ENCODE measurements at regions not wholly inside any gene's neighbourhood (a gene's known extent, or its start where the extent isn't known, plus 50 kb on each side); places are given as distances from the start of the nearest gene placed in this dataset.

DNA sequence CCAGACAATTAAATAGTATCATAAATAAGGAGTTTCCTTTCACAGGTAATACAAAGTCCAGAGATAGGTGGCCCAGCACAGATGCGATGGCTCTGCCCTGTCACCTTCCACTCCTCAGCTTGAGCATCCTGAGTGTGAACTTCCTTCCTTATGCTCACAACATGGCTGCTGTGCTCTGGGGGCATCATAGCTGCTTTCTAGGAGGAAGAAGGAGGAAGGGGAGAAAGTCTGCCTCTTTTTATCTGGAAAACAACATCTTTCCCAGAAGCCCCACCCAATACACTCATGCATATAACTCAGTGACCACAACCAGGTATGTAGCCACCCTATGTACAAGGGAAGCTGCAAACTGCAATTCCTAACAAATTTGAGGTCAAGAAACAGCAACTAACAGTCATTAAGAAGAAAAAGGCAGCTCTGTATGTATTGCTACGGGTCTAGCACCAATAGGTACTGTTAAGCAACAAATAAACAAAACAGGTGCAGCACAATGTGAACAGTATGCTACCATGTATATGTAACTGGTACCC lies 201.2 kb upstream of the UBL3 start:
- Histone ChIP-seq H2AFZ (no peak overlapping the region), H3K9ac (no peak overlapping the region), H3K27ac (no peak overlapping the region), H4K20me1 (ENCODE audit: insufficient read depth) (no peaks in the 10 kb centered on the region), H3K4me1 (ENCODE audit: insufficient read depth) (peaks cover 17% of the 10 kb centered on the region), H3K9me3 (ENCODE audit: low read depth) (no peaks in the 10 kb centered on the region), H3K9me2 (ENCODE audit: insufficient read depth) (no peaks in the 10 kb centered on the region), H3K79me2 (ENCODE audit: insufficient read depth) (no peaks in the 10 kb centered on the region), H3K4me3 (no peak overlapping the region), H3K4me2 (ENCODE audit: unreplicated experiment) (no peak overlapping the region), H3F3A (ENCODE audit: insufficient read depth) (peaks cover 17% of the 10 kb centered on the region), H3K36me3 (ENCODE audit: low read depth) (no peaks in the 10 kb centered on the region), H3K27me3 (replicated peaks; ENCODE audit: insufficient read depth) (no peaks in the 10 kb centered on the region)
- WGBS, 2 experiments (ENCODE audit: low coverage in 1 of 2, low lambda C conversion rate in 2 of 2, missing lambda C conversion rate in 2 of 2): 96 to 98% methylated on average over 2 of the region's 2 CpGs
- DNase-seq: no peak
- TF ChIP-seq EZH2phosphoT487 (IDR thresholded peaks at IDR 0.05; ENCODE audit: insufficient read depth, low read depth): no peak
- no peak for TF ChIP-seq EZH2 (IDR thresholded peaks at IDR 0.05; ENCODE audit: insufficient read depth, poor library complexity, severe bottlenecking)
- in situ Hi-C loops (cut with MboI): no loop called here

GRCh38 chr13:30049692-30050091 lies 199.3 kb upstream of the UBL3 start:
- H3K9me3 ChIP-seq (ENCODE audit: low read depth): no peaks in the 10 kb centered on the region
- H3K9me2 ChIP-seq (ENCODE audit: insufficient read depth): no peaks in the 10 kb centered on the region
- in situ Hi-C loops (cut with MboI): no loop called here
- WGBS, 2 experiments (ENCODE audit: low coverage in 1 of 2, low lambda C conversion rate in 2 of 2, missing lambda C conversion rate in 2 of 2): 75 to 79% methylated on average over 5 of the region's 5 CpGs
- no peak overlapping the region for H2AFZ ChIP-seq
- no peaks in the 10 kb centered on the region for H3K36me3 ChIP-seq (ENCODE audit: low read depth)
- H3K4me1 ChIP-seq (ENCODE audit: insufficient read depth): peaks cover 27% of the 10 kb centered on the region
- H3K4me2 ChIP-seq (ENCODE audit: unreplicated experiment): no peak overlapping the region
- H3F3A ChIP-seq (ENCODE audit: insufficient read depth): peaks cover 26% of the 10 kb centered on the region
- H3K4me3 ChIP-seq: no peak overlapping the region
- H3K79me2 ChIP-seq (ENCODE audit: insufficient read depth): no peaks in the 10 kb centered on the region
- no peak overlapping the region for H3K9ac ChIP-seq
- H3K27me3 ChIP-seq (replicated peaks; ENCODE audit: insufficient read depth): no peaks in the 10 kb centered on the region
- no peak for TF ChIP-seq EZH2phosphoT487 (IDR thresholded peaks at IDR 0.05; ENCODE audit: insufficient read depth, low read depth)
- peak; percentile 39 for DNase-seq
- H4K20me1 ChIP-seq (ENCODE audit: insufficient read depth): no peaks in the 10 kb centered on the region
- no peak overlapping the region for H3K27ac ChIP-seq

DNA sequence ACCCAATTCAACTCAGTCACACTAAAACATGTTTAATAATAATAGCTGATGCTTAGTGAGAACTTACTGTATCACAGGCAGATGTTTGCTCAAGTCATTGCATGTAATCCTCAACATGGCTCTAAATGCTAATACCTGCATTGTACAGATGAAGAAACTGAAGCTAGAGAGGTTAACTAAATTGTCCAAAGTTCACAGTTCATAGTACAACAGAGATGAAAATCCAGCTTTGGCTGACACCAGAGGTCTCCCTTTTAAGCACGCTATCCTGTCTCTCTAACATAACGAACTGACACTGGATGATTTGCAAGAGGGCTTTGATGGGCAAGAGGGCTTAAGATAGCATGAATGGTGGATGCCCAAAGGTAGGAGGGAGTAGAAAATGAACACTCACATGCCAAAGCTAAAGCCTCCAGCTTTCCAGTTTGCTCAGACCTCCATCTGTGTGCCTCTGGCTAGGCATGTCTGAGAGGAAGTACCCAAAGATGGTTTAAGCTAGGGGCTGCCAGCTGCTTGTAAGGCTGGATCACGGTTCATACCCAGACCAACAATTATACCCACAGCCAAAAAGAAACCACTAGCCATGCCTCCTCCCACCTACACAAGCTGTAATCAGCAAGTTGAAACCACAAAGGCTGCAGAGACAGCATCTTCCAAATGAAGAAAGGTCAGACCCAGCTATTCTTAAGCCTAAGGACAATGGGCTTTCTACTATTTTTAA lies 196.9 kb upstream of the UBL3 start:
- no peak overlapping the region for H3K4me3 ChIP-seq
- in situ Hi-C loops (cut with MboI): no loop called here
- H4K20me1 ChIP-seq (ENCODE audit: insufficient read depth): no peaks in the 10 kb centered on the region
- H3K4me2 ChIP-seq (ENCODE audit: unreplicated experiment): peak overlapping the region; percentile 29
- no peaks in the 10 kb centered on the region for H3K27me3 ChIP-seq (replicated peaks; ENCODE audit: insufficient read depth)
- H3K36me3 ChIP-seq (ENCODE audit: low read depth): no peaks in the 10 kb centered on the region
- peak; percentile 38 for DNase-seq
- peaks cover 27% of the 10 kb centered on the region for H3K4me1 ChIP-seq (ENCODE audit: insufficient read depth)
- no peaks in the 10 kb centered on the region for H3K9me2 ChIP-seq (ENCODE audit: insufficient read depth)
- H3F3A ChIP-seq (ENCODE audit: insufficient read depth): peaks cover 26% of the 10 kb centered on the region
- no peak overlapping the region for H2AFZ ChIP-seq
- 0 out of 2 replicates have a peak overlapping the region, but pooled peaks have one; percentile 68 for H3K27ac ChIP-seq
- TF ChIP-seq EZH2phosphoT487 (IDR thresholded peaks at IDR 0.05; ENCODE audit: insufficient read depth, low read depth) (no peak), EZH2 (IDR thresholded peaks at IDR 0.05; ENCODE audit: insufficient read depth, poor library complexity, severe bottlenecking) (no peak)
- 67 to 72% methylated on average over 3 of the region's 3 CpGs for WGBS, 2 experiments (ENCODE audit: low coverage in 1 of 2, low lambda C conversion rate in 2 of 2, missing lambda C conversion rate in 2 of 2)
- no peaks in the 10 kb centered on the region for H3K9me3 ChIP-seq (ENCODE audit: low read depth)
- H3K79me2 ChIP-seq (ENCODE audit: insufficient read depth): no peaks in the 10 kb centered on the region
- H3K9ac ChIP-seq: no peak overlapping the region

DNA sequence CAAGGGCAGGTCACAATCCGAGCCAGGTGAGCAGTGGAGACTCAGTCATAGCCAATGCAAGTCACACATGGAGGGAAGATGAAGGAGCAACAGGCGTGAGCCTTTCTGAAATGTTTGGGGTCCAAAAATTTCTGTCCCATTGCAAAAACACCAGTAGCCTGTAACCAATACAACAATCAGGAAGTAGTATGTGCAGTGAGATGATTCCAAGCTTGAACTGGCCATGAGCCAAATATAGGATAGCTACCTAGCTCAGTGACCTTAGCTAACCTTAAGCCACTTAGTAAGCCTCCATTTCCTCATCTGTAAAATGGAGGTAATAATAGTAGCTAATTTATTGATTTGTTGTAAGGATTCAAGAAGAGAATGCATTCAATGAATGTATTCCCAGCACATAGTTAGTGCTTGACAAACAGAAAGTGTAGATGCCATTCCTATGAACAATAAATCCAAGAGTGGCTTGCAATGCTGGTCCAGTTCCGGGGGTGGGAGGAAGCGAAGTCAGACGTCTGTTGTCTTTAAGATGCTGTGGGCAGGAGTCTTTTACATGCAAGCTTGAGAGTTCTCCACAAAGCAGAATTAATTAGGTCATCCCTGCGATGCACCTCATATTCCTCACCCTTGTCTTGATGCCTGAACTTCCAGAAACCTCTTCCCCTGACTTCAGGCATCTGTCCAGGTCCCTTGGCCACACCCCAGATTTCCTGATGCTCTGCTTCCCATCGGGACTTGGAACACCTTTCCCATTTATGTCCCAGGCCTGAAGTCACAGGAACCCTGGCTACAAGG lies 195.7 kb upstream of the UBL3 start:
- 27 to 29% methylated on average over 7 of the region's 7 CpGs for WGBS, 2 experiments (ENCODE audit: low coverage in 1 of 2, low lambda C conversion rate in 2 of 2, missing lambda C conversion rate in 2 of 2)
- Histone ChIP-seq H3K4me3 (no peak overlapping the region), H3K79me2 (ENCODE audit: insufficient read depth) (no peaks in the 10 kb centered on the region), H3F3A (ENCODE audit: insufficient read depth) (peaks cover 26% of the 10 kb centered on the region), H4K20me1 (ENCODE audit: insufficient read depth) (no peaks in the 10 kb centered on the region), H3K27ac (peak overlapping the region; percentile 68), H3K9ac (no peak overlapping the region), H3K36me3 (ENCODE audit: low read depth) (no peaks in the 10 kb centered on the region), H3K9me3 (ENCODE audit: low read depth) (no peaks in the 10 kb centered on the region), H3K9me2 (ENCODE audit: insufficient read depth) (no peaks in the 10 kb centered on the region), H3K4me1 (ENCODE audit: insufficient read depth) (peaks cover 27% of the 10 kb centered on the region), H3K4me2 (ENCODE audit: unreplicated experiment) (peak overlapping the region; percentile 39), H2AFZ (peak overlapping the region; percentile 13; the same call in 1 of the 2 replicates), H3K27me3 (replicated peaks; ENCODE audit: insufficient read depth) (no peaks in the 10 kb centered on the region)
- in situ Hi-C loops (cut with MboI): no loop called here
- DNase-seq: peak; percentile 95
- TF ChIP-seq EZH2phosphoT487 (IDR thresholded peaks at IDR 0.05; ENCODE audit: insufficient read depth, low read depth) (no peak), EZH2 (IDR thresholded peaks at IDR 0.05; ENCODE audit: insufficient read depth, poor library complexity, severe bottlenecking) (no peak)
